Bronchial epithelial cell (primary cell): ENCODE measurements at regions not wholly inside any gene's neighbourhood (a gene's known extent, or its start where the extent isn't known, plus 50 kb on each side); places are given as distances from the start of the nearest gene placed in this dataset.

ENCODE experiments used
- DNase-seq: peaks from one replicate; pipeline ENCODE4 v3.0.0-alpha.2; 2010; ENCODE audit warnings: low read depth
- FAIRE-seq: peaks from 2 replicates; lab custom pipeline; 2011; peaks lifted over from hg19 to GRCh38; lab: Jason Lieb, UNC
- H3K27me3 ChIP-seq: 2 replicates; pipeline ENCODE4 v1.5.1; 2011; ENCODE audit warnings: low read length; ENCODE audit not compliant: control insufficient read depth, insufficient read depth
- H3K36me3 ChIP-seq: 2 replicates; pipeline ENCODE4 v1.5.1; 2011; ENCODE audit warnings: low read length; ENCODE audit not compliant: control insufficient read depth, insufficient read depth
- H3K4me3 ChIP-seq: 2 replicates; pipeline ENCODE4 v1.5.1; 2011; ENCODE audit warnings: mild to moderate bottlenecking, low read depth, low read length, control low read depth
- CTCF ChIP-seq: IDR thresholded peaks from 2 replicates; pipeline ENCODE4 v1.5.1; 2011; ENCODE audit warnings: mild to moderate bottlenecking, moderate library complexity, low read length, control low read depth, inconsistent platforms; ENCODE audit not compliant: insufficient read depth, severe bottlenecking

GRCh38 chr5:174180639-174181038 lies 135.1 kb downstream of the NSG2 start:
- DNase-seq (no peak), FAIRE-seq (peak; percentile 36)
- H3K27me3 ChIP-seq = no peaks in the 10 kb centered on the region
- TF ChIP-seq CTCF = no peak
- H3K4me3 ChIP-seq = no peak overlapping the region
- H3K36me3 ChIP-seq = no peaks in the 10 kb centered on the region

DNA sequence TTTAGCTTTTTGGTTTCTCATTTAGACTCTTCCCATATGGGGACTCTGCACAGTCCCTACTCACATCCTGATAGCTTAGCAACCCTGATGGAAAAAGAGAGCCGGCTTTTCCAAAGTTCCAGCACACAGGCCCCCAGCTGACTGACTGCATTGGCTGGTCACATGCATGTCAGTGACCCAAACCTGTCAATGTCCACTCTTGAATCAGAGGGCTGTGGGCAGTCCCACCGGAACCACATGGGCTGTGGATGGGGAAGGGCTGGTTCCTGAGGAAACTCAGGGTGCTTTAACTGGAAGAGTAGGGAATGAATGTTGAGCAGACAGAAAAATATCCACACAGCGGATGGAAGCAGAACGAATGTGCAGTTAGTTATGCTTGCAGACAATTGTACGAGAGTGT lies 136.6 kb downstream of the NSG2 start:
- H3K4me3 ChIP-seq = no peak overlapping the region
- no peak for TF ChIP-seq CTCF
- DNase-seq = no peak
- H3K27me3 ChIP-seq = no peaks in the 10 kb centered on the region
- no peaks in the 10 kb centered on the region for H3K36me3 ChIP-seq
- FAIRE-seq = no peak

GRCh38 chr5:174183701-174184100 lies 138.2 kb downstream of the NSG2 start:
- no peak for TF ChIP-seq CTCF
- Histone ChIP-seq H3K36me3 (no peaks in the 10 kb centered on the region), H3K4me3 (no peak overlapping the region), H3K27me3 (no peaks in the 10 kb centered on the region)
- no peak for FAIRE-seq
- no peak for DNase-seq

- Histone ChIP-seq H3K4me3 (no peak overlapping the region), H3K27me3 (no peaks in the 10 kb centered on the region), H3K36me3 (no peaks in the 10 kb centered on the region)
- FAIRE-seq (no peak), DNase-seq (no peak)
- no peak for TF ChIP-seq CTCF
These were observed 140.0 kb downstream of the NSG2 start for GRCh38 chr5:174185506-174185905.

DNA sequence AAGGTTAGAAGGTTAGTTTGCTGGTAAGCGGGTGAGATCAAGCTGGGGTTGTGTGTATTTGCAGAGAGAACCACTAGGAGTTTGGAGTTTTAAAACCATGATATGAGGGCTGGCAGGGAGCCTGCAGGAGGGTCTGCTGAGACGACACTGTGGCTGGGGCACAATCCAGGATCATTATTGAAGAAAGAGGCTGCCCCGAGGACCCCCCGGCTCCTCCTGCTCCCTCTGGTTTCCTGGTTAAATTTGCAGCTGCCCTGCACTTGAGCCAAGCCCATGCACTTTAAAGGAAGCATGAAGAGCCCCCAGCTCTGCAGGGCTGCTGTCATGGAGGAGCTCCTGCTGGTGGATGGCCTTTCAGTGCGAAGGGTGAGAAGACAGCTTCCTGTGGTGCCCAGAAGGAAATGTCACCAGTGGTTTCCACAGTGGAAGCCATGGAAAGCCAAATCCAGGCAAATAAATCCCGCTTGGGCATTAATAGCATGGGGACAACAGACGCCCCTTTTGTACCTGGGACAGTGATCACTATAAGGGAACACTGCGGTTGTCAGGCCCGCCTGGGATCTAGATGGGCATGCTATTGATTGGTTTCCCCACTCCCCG lies 140.7 kb downstream of the NSG2 start:
- Histone ChIP-seq H3K36me3 (no peaks in the 10 kb centered on the region), H3K27me3 (no peaks in the 10 kb centered on the region), H3K4me3 (no peak overlapping the region)
- no peak for TF ChIP-seq CTCF
- FAIRE-seq = no peak
- DNase-seq = no peak

DNA sequence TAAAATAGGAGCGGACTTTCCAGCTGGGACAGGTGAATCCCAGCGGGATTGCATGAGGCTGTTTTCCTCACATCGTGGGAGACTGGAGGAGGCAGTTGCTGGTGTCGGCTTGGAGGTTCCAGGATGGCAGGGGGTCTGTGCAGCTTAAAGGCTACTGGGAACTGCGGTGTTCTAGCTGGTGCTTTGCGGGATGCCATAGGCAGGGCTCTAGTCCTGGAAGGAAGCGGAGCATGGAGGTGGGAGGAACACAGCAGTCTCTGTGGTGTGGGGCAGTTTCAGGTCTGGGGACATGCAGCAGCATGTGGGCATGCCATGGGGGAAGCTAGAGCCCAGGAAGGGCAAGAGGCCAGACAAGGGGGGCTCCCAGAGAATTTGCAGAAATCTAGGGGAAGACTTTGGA lies 141.5 kb downstream of the NSG2 start:
- FAIRE-seq = peak; percentile 43
- no peaks in the 10 kb centered on the region for H3K36me3 ChIP-seq
- no peak for TF ChIP-seq CTCF
- DNase-seq = no peak
- no peaks in the 10 kb centered on the region for H3K27me3 ChIP-seq
- no peak overlapping the region for H3K4me3 ChIP-seq
